ENCODE measurements at regions not wholly inside any gene's neighbourhood (a gene's known extent, or its start where the extent isn't known, plus 50 kb on each side); places are given as distances from the start of the nearest gene placed in this dataset.

DNA sequence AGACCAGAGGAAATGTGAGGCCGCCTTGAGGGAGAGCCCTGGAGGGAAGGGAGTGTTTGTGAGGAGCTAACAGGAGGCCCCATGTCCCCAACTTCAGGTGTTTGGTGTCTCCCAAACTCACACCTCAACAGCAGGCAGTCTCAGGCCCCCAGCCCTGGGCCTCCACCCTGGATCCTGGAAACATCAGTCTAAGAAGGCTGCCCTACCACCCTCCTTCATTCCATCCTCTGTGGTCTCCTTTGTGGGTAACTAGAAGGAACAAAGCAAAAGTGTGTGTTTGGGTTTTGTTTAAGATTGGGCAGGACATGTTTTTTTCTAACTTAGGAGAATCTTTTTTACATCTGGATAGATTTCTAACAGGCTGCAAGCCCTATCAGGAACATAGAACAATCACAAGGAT is 404.3 kb downstream of the BCL11A start:
- no peaks in the 10 kb centered on the region for H3K4me1 ChIP-seq (ENCODE audit: insufficient read depth, low read length, severe bottlenecking)
- TF ChIP-seq, protein P1, sequence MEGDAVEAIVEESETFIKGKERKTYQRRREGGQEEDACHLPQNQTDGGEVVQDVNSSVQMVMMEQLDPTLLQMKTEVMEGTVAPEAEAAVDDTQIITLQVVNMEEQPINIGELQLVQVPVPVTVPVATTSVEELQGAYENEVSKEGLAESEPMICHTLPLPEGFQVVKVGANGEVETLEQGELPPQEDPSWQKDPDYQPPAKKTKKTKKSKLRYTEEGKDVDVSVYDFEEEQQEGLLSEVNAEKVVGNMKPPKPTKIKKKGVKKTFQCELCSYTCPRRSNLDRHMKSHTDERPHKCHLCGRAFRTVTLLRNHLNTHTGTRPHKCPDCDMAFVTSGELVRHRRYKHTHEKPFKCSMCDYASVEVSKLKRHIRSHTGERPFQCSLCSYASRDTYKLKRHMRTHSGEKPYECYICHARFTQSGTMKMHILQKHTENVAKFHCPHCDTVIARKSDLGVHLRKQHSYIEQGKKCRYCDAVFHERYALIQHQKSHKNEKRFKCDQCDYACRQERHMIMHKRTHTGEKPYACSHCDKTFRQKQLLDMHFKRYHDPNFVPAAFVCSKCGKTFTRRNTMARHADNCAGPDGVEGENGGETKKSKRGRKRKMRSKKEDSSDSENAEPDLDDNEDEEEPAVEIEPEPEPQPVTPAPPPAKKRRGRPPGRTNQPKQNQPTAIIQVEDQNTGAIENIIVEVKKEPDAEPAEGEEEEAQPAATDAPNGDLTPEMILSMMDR (IDR thresholded peaks at IDR 0.05; ENCODE audit: low read length), result no peak
- TF ChIP-seq EZH2 (IDR thresholded peaks at IDR 0.05; ENCODE audit: borderline replicate concordance, low read length), result no peak
- no peaks in the 10 kb centered on the region for H3F3A ChIP-seq (ENCODE audit: insufficient read depth, low read length)
- no peak overlapping the region for H3K9ac ChIP-seq (ENCODE audit: low read length)
- H3K27ac ChIP-seq (ENCODE audit: low read depth, low read length, poor library complexity, severe bottlenecking), result no peak overlapping the region
- no peak overlapping the region for H3K4me2 ChIP-seq (ENCODE audit: low read length)
- H2AFZ ChIP-seq (ENCODE audit: low read length), result no peak overlapping the region
- H3K27me3 ChIP-seq (ENCODE audit: insufficient read depth, low read length), result no peaks in the 10 kb centered on the region
- H3K36me3 ChIP-seq (ENCODE audit: insufficient read depth, low read length), result no peaks in the 10 kb centered on the region
- no peak overlapping the region for H3K4me3 ChIP-seq (ENCODE audit: low read depth, low read length, poor library complexity, severe bottlenecking)
- H3K9me3 ChIP-seq (ENCODE audit: low read length), result no peaks in the 10 kb centered on the region
- H3K9me2 ChIP-seq (ENCODE audit: low read depth, low read length), result no peaks in the 10 kb centered on the region
- H3K79me2 ChIP-seq (ENCODE audit: insufficient read depth, low read length), result no peaks in the 10 kb centered on the region
- no peaks in the 10 kb centered on the region for H4K20me1 ChIP-seq (ENCODE audit: insufficient read depth, low read length)

DNA sequence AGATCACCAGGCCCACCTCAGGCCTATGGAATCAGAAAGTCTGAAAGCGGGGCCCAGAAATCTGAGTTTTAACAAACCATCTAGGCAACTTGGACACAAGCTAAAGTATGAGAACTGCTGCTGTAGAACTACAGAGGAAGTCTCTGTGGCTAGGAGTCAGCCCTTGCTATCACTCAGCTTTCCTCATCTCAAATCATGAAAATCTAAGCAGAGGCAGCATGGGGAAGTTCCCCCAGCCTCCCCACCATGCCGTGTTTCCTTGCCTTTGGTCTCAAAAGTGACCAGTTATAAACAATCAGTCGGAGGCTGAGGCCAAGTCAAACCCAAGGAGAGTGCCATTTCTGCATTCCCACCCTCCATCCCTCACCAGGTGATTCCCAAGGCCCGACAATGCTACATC is 404.7 kb downstream of the BCL11A start:
- H3K9ac ChIP-seq (ENCODE audit: low read length), result no peak overlapping the region
- no peak overlapping the region for H2AFZ ChIP-seq (ENCODE audit: low read length)
- H3K27ac ChIP-seq (ENCODE audit: low read depth, low read length, poor library complexity, severe bottlenecking), result no peak overlapping the region

DNA sequence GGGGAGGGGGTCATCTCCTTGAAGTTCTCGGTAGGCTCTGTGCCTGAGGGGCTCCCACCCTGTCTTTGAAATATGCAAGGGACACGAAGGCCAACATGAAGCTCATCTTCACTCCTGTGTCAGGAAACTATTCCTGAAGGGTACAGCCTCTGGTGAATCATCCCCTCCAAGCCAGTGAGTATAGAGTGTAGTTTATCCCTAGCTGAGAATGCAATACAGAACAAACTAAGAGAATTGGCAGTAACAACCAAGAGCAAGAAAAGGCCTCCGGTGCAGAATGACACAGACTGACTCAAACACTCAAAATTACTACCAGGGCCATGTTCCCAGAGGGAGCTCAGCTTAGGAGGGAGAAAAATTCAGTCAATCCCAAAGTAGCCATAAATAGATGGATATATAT is 413.3 kb downstream of the BCL11A start:
- H4K20me1 ChIP-seq (ENCODE audit: insufficient read depth, low read length), result no peaks in the 10 kb centered on the region
- H3K9me3 ChIP-seq (ENCODE audit: low read length), result no peaks in the 10 kb centered on the region
- no peak overlapping the region for H3K9ac ChIP-seq (ENCODE audit: low read length)
- H3K79me2 ChIP-seq (ENCODE audit: insufficient read depth, low read length), result no peaks in the 10 kb centered on the region
- H3K27ac ChIP-seq (ENCODE audit: low read depth, low read length, poor library complexity, severe bottlenecking), result no peak overlapping the region
- no peak overlapping the region for H3K4me3 ChIP-seq (ENCODE audit: low read depth, low read length, poor library complexity, severe bottlenecking)
- H3F3A ChIP-seq (ENCODE audit: insufficient read depth, low read length), result no peaks in the 10 kb centered on the region
- no peaks in the 10 kb centered on the region for H3K36me3 ChIP-seq (ENCODE audit: insufficient read depth, low read length)
- no peak for TF ChIP-seq EZH2 (IDR thresholded peaks at IDR 0.05; ENCODE audit: borderline replicate concordance, low read length)
- TF ChIP-seq, protein P1 (IDR thresholded peaks at IDR 0.05; ENCODE audit: low read length), result no peak
- no peaks in the 10 kb centered on the region for H3K9me2 ChIP-seq (ENCODE audit: low read depth, low read length)
- no peaks in the 10 kb centered on the region for H3K4me1 ChIP-seq (ENCODE audit: insufficient read depth, low read length, severe bottlenecking)
- H2AFZ ChIP-seq (ENCODE audit: low read length), result no peak overlapping the region
- no peaks in the 10 kb centered on the region for H3K27me3 ChIP-seq (ENCODE audit: insufficient read depth, low read length)
- H3K4me2 ChIP-seq (ENCODE audit: low read length), result no peak overlapping the region

More for the DNA sequence above, 404.7 kb downstream of the BCL11A start:
- Histone ChIP-seq H3K9me2 (ENCODE audit: low read depth, low read length) (no peaks in the 10 kb centered on the region), H3K27me3 (ENCODE audit: insufficient read depth, low read length) (no peaks in the 10 kb centered on the region), H3K4me1 (ENCODE audit: insufficient read depth, low read length, severe bottlenecking) (no peaks in the 10 kb centered on the region), H3K4me2 (ENCODE audit: low read length) (no peak overlapping the region), H4K20me1 (ENCODE audit: insufficient read depth, low read length) (no peaks in the 10 kb centered on the region), H3F3A (ENCODE audit: insufficient read depth, low read length) (no peaks in the 10 kb centered on the region), H3K36me3 (ENCODE audit: insufficient read depth, low read length) (no peaks in the 10 kb centered on the region), H3K9me3 (ENCODE audit: low read length) (no peaks in the 10 kb centered on the region), H3K79me2 (ENCODE audit: insufficient read depth, low read length) (no peaks in the 10 kb centered on the region), H3K4me3 (ENCODE audit: low read depth, low read length, poor library complexity, severe bottlenecking) (no peak overlapping the region)
- no peak for TF ChIP-seq EZH2 (IDR thresholded peaks at IDR 0.05; ENCODE audit: borderline replicate concordance, low read length)
- TF ChIP-seq, protein P1 (IDR thresholded peaks at IDR 0.05; ENCODE audit: low read length), result no peak

All from OCI-LY1 (cell line).